Activated CD8-positive, alpha-beta memory T cell treated with anti-CD3 and anti-CD28 coated beads, Interleukin-2, amount 10 ng/mL, durations not matched to agents 7 days and 5 days (primary cell): ENCODE measurements at regions not wholly inside any gene's neighbourhood (a gene's known extent, or its start where the extent isn't known, plus 50 kb on each side); places are given as distances from the start of the nearest gene placed in this dataset.
"Not testable (repeated sequence)": the region's sequence is repeated elsewhere in the genome, so short reads cannot be mapped to it uniquely, and the experiment has no call there.

Experiments
- ATAC-seq: fragments of 150-1000 bp; cut with Tn5 transposase; one replicate; pipeline ENCODE4 v1.10.0; 2021; ENCODE audit warnings: moderate library complexity
- CTCF ChIA-PET: fragments of 350-600 bp; sonication (Branson Sonifier 250); formaldehyde crosslinking; loops from one replicate; lab custom pipeline; 2021; ENCODE audit warnings: antibody characterized with exemption; lab: Charles Lee
- DNase-seq: peaks from one replicate; pipeline ENCODE4 v3.0.0-alpha.2; 2020
- H3K27ac Mint-ChIP-seq: one replicate; pipeline ENCODE4 v1.8.0; 2021; ENCODE audit warnings: mild to moderate bottlenecking, mixed read lengths
- H3K27me3 Mint-ChIP-seq: one replicate; pipeline ENCODE4 v1.8.0; 2021; ENCODE audit warnings: mixed read lengths
- H3K36me3 Mint-ChIP-seq: one replicate; pipeline ENCODE4 v1.8.0; 2021; ENCODE audit warnings: mild to moderate bottlenecking, mixed read lengths
- H3K4me1 Mint-ChIP-seq: one replicate; pipeline ENCODE4 v1.8.0; 2021; ENCODE audit warnings: mixed read lengths
- H3K4me3 Mint-ChIP-seq: one replicate; pipeline ENCODE4 v1.8.0; 2021; ENCODE audit warnings: mild to moderate bottlenecking, moderate library complexity, mixed read lengths
- H3K9me3 Mint-ChIP-seq: one replicate; pipeline ENCODE4 v1.8.0; 2022; ENCODE audit warnings: low read depth, mixed read lengths

DNA sequence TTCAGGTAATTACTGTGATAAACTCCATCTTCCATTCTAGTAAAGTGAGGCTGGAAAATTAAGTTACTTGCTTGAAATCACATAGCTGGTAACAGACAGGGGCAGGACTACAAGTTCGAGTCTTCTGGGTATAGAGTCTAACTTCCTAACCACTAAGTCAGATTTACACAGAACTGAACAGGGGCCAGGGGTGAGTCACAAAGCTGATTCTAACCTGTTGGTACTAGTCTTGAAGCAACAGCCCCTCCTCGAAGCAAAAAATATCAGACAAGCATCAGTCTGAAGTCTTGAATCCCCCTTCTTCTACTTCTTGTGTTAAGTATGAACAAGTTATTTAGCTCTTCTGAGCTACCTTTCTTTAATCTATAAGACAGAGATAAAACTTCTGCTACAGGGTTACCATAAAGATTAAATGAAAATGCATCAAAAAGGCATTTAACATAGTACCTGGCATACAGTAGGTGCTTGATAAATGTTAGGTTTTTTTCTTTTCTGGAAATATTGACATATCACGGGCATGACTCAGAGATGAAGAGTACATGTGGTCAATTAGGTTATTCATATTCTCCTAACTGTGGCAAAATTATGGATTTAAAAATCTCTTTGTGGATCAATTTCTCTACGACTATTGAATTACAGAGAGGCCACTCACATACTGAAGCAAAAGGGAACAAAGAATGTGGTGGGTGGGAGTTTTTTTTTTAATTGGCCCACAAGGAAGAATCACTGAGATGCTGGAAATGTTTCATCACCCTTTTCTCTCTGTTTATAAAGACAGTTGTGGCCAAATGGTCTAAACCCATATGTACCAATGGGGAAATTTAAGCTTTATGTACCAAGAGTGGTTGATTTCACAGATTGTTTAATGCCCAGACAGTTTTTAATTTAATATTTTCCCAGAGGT is 266.9 kb upstream of the DYNLRB2 start:
- DNase-seq (no peak), ATAC-seq (no peak)
- CTCF ChIA-PET = no interaction called here
- Mint-ChIP-seq H3K36me3 (no peaks in the 10 kb centered on the region), H3K9me3 (no peaks in the 10 kb centered on the region), H3K4me3 (no peak overlapping the region), H3K27me3 (peaks cover 11% of the 10 kb centered on the region), H3K4me1 (no peaks in the 10 kb centered on the region), H3K27ac (no peak overlapping the region)

DNA sequence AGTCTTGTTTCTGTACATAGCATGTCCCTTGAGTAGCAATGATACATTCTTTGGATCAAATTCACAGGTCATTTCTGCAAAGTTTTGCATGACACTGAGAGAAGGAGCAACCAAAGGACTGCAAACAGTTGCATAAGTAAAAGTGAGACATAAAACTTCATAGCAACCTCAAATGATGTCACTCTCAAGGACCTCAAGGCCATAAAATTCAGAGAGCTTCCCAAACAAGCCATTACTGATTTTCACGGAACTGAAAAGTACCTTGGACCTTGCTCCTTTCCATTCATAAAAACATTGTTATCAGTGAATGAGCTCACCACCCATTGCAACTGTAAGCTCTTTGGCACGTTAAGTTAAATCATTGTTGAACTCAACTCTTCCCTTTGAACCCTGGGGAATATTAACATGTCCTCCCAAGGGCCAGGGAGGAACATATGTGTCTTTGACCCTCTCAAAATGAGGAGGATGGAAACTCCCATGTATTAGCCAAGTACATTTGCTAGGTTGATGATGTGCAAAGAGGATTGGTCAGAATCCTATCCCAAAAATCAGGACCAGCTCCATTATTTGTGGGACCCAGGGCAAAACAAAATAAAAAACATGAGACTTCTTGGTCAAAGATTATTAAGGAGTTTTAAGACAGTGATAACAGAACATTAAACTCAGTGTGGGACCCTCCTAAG is 275.0 kb upstream of the DYNLRB2 start:
- no peak for DNase-seq
- Mint-ChIP-seq H3K4me1 (peaks cover 9% of the 10 kb centered on the region), H3K9me3 (no peaks in the 10 kb centered on the region), H3K27me3 (peaks cover 21% of the 10 kb centered on the region), H3K4me3 (no peak overlapping the region), H3K27ac (no peak overlapping the region), H3K36me3 (no peaks in the 10 kb centered on the region)
- CTCF ChIA-PET = interaction anchor here (1.6 kb wide), 1 partner anchor 13 kb away, joined by 4 read pairs; no protein-coding TSS in a partner anchor
- ATAC-seq = no peak

DNA sequence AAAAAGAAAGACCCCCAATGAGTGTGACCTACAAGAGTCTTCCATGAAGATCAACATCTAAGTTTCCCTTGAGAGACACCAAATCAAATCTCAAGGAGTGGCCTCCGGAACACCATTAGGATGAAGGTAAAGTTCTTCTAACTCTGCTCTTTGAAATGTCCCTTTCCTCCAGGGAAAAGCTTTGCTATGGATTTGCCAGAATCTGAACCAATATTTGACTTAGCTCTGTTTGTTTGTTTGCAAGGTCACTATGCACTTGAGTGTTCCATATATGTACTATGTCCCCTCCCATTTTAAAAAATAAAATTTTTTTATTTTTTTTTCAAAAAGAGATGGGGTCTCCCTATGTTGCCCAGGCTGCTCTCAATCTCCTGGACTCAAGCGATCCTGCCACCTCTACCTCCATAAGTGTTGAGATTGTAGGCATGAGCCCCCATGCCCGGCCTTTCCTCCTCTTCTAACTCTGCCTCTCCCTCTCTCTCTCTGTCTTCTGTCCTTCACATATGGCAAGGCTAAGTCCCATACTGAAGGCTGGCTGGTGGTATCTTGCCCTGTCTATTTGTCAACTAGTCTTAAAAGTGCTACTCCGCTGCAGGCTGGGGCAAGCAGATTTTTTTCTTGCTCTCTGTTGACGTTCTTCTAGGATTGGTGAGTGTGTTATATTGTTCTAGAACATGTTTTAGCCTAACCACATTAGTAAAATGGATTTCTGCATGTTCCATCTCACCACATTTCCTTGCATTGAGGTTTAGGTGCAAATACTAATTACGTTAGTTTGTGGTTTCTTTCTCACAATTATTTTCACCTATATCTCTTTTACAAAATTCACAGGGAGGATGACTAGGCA is 276.7 kb upstream of the DYNLRB2 start:
- no peak for DNase-seq
- no peak overlapping the region for H3K27ac Mint-ChIP-seq
- CTCF ChIA-PET = interaction anchor here (1.6 kb wide), 1 partner anchor 12 kb away, joined by 4 read pairs; no protein-coding TSS in a partner anchor

DNA sequence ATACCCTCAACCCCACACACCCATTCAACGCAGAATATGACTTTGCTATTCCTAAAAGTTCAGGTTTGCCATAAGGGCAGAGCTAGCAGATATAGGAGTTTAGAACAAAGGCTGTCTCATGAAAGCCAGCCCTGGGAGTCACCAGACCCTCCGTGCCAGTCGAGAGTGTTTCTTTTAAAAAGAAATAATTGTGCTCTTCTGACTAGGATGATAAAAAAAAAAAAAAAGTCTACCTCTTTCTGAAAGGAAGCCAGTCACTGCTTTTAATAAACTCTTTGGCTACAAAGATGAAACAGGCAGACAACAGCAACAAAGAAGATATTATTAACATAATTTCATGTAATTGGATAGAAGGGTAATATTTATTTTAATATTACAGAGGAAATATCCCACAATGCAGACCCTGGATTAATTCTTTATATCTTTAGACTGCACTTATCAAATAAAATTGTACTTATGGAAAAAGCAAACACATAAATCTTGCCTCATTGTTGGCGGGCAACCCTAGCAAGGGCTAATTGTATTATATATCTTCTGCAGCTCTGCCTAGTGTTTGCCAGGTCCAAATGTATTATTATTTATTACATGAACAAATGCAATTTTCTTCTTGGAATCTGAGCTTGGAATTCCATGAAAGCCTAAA is 277.5 kb upstream of the DYNLRB2 start:
- no peak overlapping the region for H3K4me3 Mint-ChIP-seq
- peaks cover 25% of the 10 kb centered on the region for H3K27me3 Mint-ChIP-seq
- peaks cover 9% of the 10 kb centered on the region for H3K4me1 Mint-ChIP-seq
- DNase-seq (no peak), ATAC-seq (no peak)
- no peaks in the 10 kb centered on the region for H3K9me3 Mint-ChIP-seq
- no peak overlapping the region for H3K27ac Mint-ChIP-seq
- no peaks in the 10 kb centered on the region for H3K36me3 Mint-ChIP-seq
- CTCF ChIA-PET = no interaction called here

More for the DNA sequence above, 276.7 kb upstream of the DYNLRB2 start:
- no peak for ATAC-seq
- Mint-ChIP-seq H3K36me3 (no peaks in the 10 kb centered on the region), H3K4me3 (no peak overlapping the region), H3K27me3 (peaks cover 25% of the 10 kb centered on the region), H3K4me1 (peaks cover 9% of the 10 kb centered on the region), H3K9me3 (no peaks in the 10 kb centered on the region)

DNA sequence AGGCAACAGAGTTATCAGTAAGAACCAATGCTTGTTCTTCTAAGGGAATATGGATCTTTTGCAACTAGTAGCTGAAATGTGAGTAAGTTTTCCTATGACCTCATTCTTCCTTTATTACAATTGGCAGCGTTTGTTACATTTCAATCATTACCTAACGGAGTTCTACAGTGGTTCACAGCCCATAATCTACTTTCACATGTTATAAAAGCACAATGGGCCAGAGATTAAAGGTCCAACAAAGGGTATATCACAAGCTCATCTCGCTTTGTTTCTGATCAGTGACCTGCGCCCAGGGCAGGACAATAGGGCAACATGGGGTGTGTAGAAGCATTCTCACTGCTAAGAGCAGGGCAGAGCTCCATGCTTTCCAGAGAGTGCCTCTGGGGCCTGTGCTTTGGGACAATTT is 279.9 kb upstream of the DYNLRB2 start:
- Mint-ChIP-seq H3K36me3 (no peaks in the 10 kb centered on the region), H3K27ac (no peak overlapping the region), H3K27me3 (peaks cover 18% of the 10 kb centered on the region), H3K9me3 (no peaks in the 10 kb centered on the region), H3K4me3 (no peak overlapping the region), H3K4me1 (peaks cover 9% of the 10 kb centered on the region)
- DNase-seq (no peak), ATAC-seq (no peak)
- CTCF ChIA-PET = interaction anchor here (1.4 kb wide), 1 partner anchor 266 kb away, joined by 3 read pairs; no protein-coding TSS in a partner anchor

DNA sequence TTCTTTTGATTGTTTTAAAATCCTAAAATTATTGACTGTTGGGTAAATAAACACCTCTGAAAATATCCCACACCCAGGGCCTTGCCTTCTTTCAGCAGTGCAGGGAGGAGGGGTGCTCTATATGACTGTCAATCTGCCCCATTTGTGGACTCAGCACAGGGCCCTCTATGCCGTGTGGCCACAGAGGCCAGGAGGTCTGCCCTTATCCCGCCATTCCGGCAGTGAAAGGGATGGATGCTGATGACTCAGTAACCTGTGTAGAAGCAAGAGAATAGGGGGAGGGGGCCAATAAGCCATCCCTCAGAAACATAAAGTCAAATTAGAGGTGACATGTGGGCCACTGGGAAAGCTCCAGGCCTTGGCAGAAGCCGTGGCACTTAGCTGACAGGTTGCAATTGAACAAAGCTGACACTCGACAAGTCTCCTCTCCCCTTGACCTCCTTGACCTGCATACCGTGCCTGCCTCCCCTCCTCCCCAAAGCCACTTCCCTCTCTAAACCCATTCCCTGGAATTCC is 281.4 kb upstream of the DYNLRB2 start:
- ATAC-seq (no peak), DNase-seq (no peak)
- CTCF ChIA-PET = no interaction called here
- peaks cover 3% of the 10 kb centered on the region for H3K4me1 Mint-ChIP-seq
- no peak overlapping the region for H3K4me3 Mint-ChIP-seq
- peaks cover 7% of the 10 kb centered on the region for H3K27me3 Mint-ChIP-seq
- no peaks in the 10 kb centered on the region for H3K9me3 Mint-ChIP-seq
- no peaks in the 10 kb centered on the region for H3K36me3 Mint-ChIP-seq
- H3K27ac Mint-ChIP-seq = no peak overlapping the region

DNA sequence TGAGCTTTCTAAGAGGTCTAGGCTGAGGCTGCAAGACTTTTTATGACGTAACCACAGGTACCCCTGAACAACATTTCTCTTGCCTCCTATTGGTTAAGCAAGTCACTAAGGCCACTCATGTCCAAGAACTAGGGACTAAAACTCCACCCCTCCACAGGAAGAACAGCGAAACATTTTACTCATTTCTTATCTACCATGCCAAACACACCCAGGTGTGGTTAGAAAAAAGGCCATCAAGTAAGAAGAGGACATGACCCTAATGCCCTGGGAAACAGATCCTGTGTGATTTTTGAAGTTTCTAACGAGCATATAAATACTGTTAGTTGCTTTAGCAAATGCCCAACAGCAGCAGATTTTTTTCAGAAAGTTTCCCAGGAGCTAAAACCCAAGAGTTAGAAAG is 282.4 kb upstream of the DYNLRB2 start:
- Mint-ChIP-seq H3K4me3 (no peak overlapping the region), H3K27me3 (peaks cover 7% of the 10 kb centered on the region), H3K9me3 (no peaks in the 10 kb centered on the region), H3K4me1 (no peaks in the 10 kb centered on the region), H3K36me3 (no peaks in the 10 kb centered on the region), H3K27ac (no peak overlapping the region)
- ATAC-seq = no peak
- no peak for DNase-seq
- CTCF ChIA-PET = no interaction called here

DNA sequence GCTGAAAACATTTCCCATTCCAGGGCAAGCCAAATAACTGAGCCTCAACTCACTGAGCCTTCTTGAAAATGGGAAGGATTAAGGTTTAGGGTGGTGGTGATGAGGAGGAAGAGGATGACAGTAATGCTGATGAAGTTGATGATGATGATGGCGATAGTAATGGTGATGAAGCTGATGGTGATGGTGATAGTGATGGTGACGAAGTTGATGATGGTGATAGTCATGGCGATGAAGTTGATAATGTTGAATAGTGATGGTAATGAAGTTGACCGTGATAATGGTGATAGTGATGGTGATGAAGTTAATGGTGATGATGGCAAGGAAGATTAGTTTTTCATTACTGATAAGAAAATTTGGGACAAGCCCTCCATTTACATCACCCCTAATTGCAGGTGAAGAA is 285.8 kb upstream of the DYNLRB2 start:
- H3K9me3 Mint-ChIP-seq = no peaks in the 10 kb centered on the region
- CTCF ChIA-PET = interaction anchor here (1.8 kb wide), 1 partner anchor 185 kb away, joined by 3 read pairs; no protein-coding TSS in a partner anchor
- no peaks in the 10 kb centered on the region for H3K4me1 Mint-ChIP-seq
- H3K4me3 Mint-ChIP-seq = no peak overlapping the region
- H3K36me3 Mint-ChIP-seq = no peaks in the 10 kb centered on the region
- DNase-seq (no peak), ATAC-seq (no peak)
- H3K27ac Mint-ChIP-seq = no peak overlapping the region
- peaks cover 6% of the 10 kb centered on the region for H3K27me3 Mint-ChIP-seq

DNA sequence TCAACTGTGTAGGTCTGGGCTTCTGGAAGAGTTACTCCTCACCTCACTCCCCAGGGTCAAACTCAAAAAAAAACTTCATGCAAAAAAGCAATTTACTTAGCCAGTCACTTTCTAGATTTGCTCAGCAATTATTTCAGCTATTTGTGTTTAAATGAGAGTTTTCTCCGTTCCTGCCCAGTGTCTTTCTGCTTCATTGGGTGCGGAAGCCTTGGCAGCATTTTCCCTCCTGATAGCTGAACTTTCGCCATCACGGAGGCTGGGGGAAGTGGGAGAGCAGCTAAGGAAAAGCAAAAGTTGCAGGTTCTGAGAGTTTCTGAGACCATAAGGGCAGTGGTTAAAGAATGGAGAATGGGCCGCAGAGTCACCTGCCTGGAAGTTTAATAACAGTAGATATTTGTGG is 287.1 kb upstream of the DYNLRB2 start:
- H3K4me1 Mint-ChIP-seq = no peaks in the 10 kb centered on the region
- no peak overlapping the region for H3K27ac Mint-ChIP-seq
- CTCF ChIA-PET = no interaction called here
- no peaks in the 10 kb centered on the region for H3K36me3 Mint-ChIP-seq
- H3K4me3 Mint-ChIP-seq = no peak overlapping the region
- no peaks in the 10 kb centered on the region for H3K9me3 Mint-ChIP-seq
- DNase-seq (no peak), ATAC-seq (no peak)
- peaks cover 8% of the 10 kb centered on the region for H3K27me3 Mint-ChIP-seq

DNA sequence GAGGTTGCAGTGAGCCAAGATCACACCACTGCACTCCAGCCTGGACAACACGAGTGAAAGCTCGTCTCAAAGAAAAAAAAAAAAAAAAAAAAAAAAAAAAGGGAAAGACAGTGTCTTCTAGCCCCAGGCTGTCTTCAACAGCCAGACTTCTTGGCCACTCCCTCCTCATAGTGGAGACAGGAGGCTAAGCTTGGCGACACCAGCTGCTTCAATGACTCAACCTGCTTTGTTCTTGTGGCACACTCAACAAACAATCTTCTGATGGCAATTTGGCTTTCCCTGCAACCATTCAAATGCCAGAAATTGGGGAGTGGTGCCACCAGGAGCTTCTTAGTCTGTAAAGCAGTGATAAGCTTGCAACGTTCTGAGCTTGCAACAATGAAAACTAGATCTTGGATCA is 290.4 kb upstream of the DYNLRB2 start:
- H3K4me3 Mint-ChIP-seq = no peak overlapping the region
- no peaks in the 10 kb centered on the region for H3K4me1 Mint-ChIP-seq
- no peaks in the 10 kb centered on the region for H3K36me3 Mint-ChIP-seq
- peaks cover 8% of the 10 kb centered on the region for H3K27me3 Mint-ChIP-seq
- CTCF ChIA-PET = no interaction called here
- ATAC-seq (no peak), DNase-seq (no peak)
- no peak overlapping the region for H3K27ac Mint-ChIP-seq
- no peaks in the 10 kb centered on the region for H3K9me3 Mint-ChIP-seq

DNA sequence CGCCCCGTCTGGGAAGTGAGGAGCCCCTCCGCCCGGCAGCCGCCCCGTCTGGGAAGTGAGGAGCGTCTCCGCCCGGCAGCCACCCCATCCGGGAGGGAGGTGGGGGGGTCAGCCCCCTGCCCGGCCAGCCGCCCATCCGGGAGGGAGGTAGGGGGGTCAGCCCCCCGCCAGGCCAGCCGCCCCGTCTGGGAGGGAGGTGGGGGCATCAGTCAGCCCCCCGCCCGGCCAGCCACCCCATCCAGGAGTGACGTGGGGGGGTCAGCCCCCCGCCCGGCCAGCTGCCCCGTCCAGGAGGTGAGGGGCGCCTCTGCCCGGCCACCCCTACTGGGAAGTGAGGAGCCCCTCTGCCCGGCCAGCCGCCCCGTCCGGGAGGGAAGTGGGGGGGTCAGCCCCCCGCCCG is 297.5 kb upstream of the DYNLRB2 start:
- CTCF ChIA-PET, H3K4me1 Mint-ChIP-seq, H3K9me3 Mint-ChIP-seq, ATAC-seq, DNase-seq, H3K36me3 Mint-ChIP-seq, H3K4me3 Mint-ChIP-seq, H3K27me3 Mint-ChIP-seq, H3K27ac Mint-ChIP-seq: not testable (repeated sequence)

DNA sequence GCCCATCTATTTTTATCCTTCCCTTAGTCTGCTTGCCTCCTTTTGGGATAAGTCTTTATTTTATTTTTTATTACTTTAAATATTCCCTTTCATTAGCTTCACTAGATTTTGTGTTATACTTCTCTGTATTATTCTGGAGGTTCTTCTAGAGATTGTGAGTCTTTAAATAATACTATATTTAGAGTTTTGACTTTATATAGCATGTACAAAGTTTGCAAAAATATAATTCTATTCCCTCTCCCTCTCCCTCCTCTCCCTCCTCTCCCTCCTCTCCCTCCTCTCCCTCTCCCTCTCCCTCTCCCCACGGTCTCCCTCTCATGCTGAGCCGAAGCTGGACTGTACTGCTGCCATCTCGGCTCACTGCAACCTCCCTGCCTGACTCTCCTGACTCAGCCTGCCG is 298.5 kb upstream of the DYNLRB2 start:
- H3K4me3 Mint-ChIP-seq, DNase-seq, H3K36me3 Mint-ChIP-seq, ATAC-seq, H3K9me3 Mint-ChIP-seq, H3K27ac Mint-ChIP-seq, H3K4me1 Mint-ChIP-seq, CTCF ChIA-PET, H3K27me3 Mint-ChIP-seq: not testable (repeated sequence)
